Esophagus muscularis mucosa (tissue), 3 donors: ENCODE measurements at regions not wholly inside any gene's neighbourhood (a gene's known extent, or its start where the extent isn't known, plus 50 kb on each side); places are given as distances from the start of the nearest gene placed in this dataset.

Experiments
- CTCF ChIP-seq, 3 experiments: fragments of 200-600 bp in 2 of 3; fragments of 450-650 bp in 1 of 3; sonication (generic) in 2 of 3; IDR thresholded peaks; one replicate each; pipeline ENCODE4 v1.5.1; 2017 to 2019; ENCODE audit warnings: antibody characterized with exemption in 3 of 3, mild to moderate bottlenecking in 2 of 3, moderate library complexity in 1 of 3
- POLR2A ChIP-seq: fragments of 450-650 bp; IDR thresholded peaks from one replicate; pipeline ENCODE4 v1.6.1; 2017; ENCODE audit warnings: antibody characterized with exemption, moderate library complexity, mild to moderate bottlenecking, low read depth

GRCh38 chr11:69218271-69218682 is 62.5 kb downstream of the SMIM38 start:
- TF ChIP-seq CTCF (IDR thresholded peaks at IDR 0.05) (no peak), POLR2A (no peak)
